Cerebellar cortex (tissue), 1 donor: ENCODE measurements at regions not wholly inside any gene's neighbourhood (a gene's known extent, or its start where the extent isn't known, plus 50 kb on each side); places are given as distances from the start of the nearest gene placed in this dataset.
"Not testable (repeated sequence)": the region's sequence is repeated elsewhere in the genome, so short reads cannot be mapped to it uniquely, and the experiment has no call there.

ENCODE experiments used
- DNase-seq: peaks from one replicate; pipeline ENCODE4 v3.0.0-alpha.2; 2015; ENCODE audit warnings: low spot score

GRCh38 chr16:18148132-18148531, 188.4 kb downstream of the NPIPA8 start:
- DNase-seq, result not testable (repeated sequence)

- not testable (repeated sequence) for DNase-seq
Measured at GRCh38 chr16:18146601-18147142, 189.9 kb downstream of the NPIPA8 start.

- DNase-seq, result not testable (repeated sequence)
Measured at GRCh38 chr16:18142066-18142465, 194.5 kb downstream of the NPIPA8 start.

- DNase-seq, result not testable (repeated sequence)
Measured at GRCh38 chr16:18136288-18136687, 200.2 kb downstream of the NPIPA8 start.

- not testable (repeated sequence) for DNase-seq
Measured at GRCh38 chr16:18135024-18135423, 201.5 kb downstream of the NPIPA8 start.

GRCh38 chr16:18131587-18131986, 204.9 kb downstream of the NPIPA8 start:
- DNase-seq, result not testable (repeated sequence)

GRCh38 chr16:18130478-18131120, 205.9 kb downstream of the NPIPA8 start:
- not testable (repeated sequence) for DNase-seq

- not testable (repeated sequence) for DNase-seq
Measured at GRCh38 chr16:18127033-18127432, 209.5 kb downstream of the NPIPA8 start.

GRCh38 chr16:18119092-18119491, 217.4 kb downstream of the NPIPA8 start:
- DNase-seq, result not testable (repeated sequence)

- not testable (repeated sequence) for DNase-seq
Measured at GRCh38 chr16:18118684-18119083, 217.9 kb downstream of the NPIPA8 start.

GRCh38 chr16:18118071-18118470, 218.5 kb downstream of the NPIPA8 start:
- not testable (repeated sequence) for DNase-seq

- not testable (repeated sequence) for DNase-seq
Measured at GRCh38 chr16:18104412-18104811, 232.1 kb downstream of the NPIPA8 start.

- DNase-seq, result not testable (repeated sequence)
Measured at GRCh38 chr16:18101077-18101476, 235.5 kb downstream of the NPIPA8 start.

- DNase-seq, result not testable (repeated sequence)
Measured at GRCh38 chr16:18092605-18093004, 243.9 kb downstream of the NPIPA8 start.

GRCh38 chr16:18080658-18081363, 255.7 kb downstream of the NPIPA8 start:
- DNase-seq, result not testable (repeated sequence)

- DNase-seq, result not testable (repeated sequence)
Measured at GRCh38 chr16:18077910-18078309, 258.6 kb downstream of the NPIPA8 start.

GRCh38 chr16:18072161-18072560, 264.4 kb downstream of the NPIPA8 start:
- no peak for DNase-seq

GRCh38 chr16:18069683-18070082, 266.9 kb downstream of the NPIPA8 start:
- DNase-seq, result no peak

GRCh38 chr16:18068477-18068876, 268.1 kb downstream of the NPIPA8 start:
- no peak for DNase-seq

- no peak for DNase-seq
Measured at GRCh38 chr16:18062713-18063112, 273.8 kb downstream of the NPIPA8 start.

GRCh38 chr16:18060351-18060750, 276.2 kb downstream of the NPIPA8 start:
- DNase-seq, result no peak

GRCh38 chr16:18059577-18059976, 277.0 kb downstream of the NPIPA8 start:
- no peak for DNase-seq

GRCh38 chr16:18059089-18059488, 277.4 kb downstream of the NPIPA8 start:
- DNase-seq, result no peak
